Activated CD4-positive, alpha-beta T cell treated with anti-CD3 and anti-CD28 coated beads, Interleukin-2, amount 50 U/mL, for 1 hour (primary cell): ENCODE measurements at regions not wholly inside any gene's neighbourhood (a gene's known extent, or its start where the extent isn't known, plus 50 kb on each side); places are given as distances from the start of the nearest gene placed in this dataset.
"Not testable (repeated sequence)": the region's sequence is repeated elsewhere in the genome, so short reads cannot be mapped to it uniquely, and the experiment has no call there.

Experiments
- DNase-seq: peaks from one replicate; pipeline ENCODE4 v3.0.0-alpha.2; 2020

- no peak for DNase-seq
Observed at GRCh38 chr6:14218519-14218800, 100.9 kb downstream of the CD83 start.

- DNase-seq: no peak
Observed at GRCh38 chr6:14221564-14222279, 104.2 kb downstream of the CD83 start.

- DNase-seq: no peak
Observed at GRCh38 chr6:14222956-14223355, 105.4 kb downstream of the CD83 start.

- no peak for DNase-seq
Observed at GRCh38 chr6:14224359-14225103, 107.0 kb downstream of the CD83 start.

DNA sequence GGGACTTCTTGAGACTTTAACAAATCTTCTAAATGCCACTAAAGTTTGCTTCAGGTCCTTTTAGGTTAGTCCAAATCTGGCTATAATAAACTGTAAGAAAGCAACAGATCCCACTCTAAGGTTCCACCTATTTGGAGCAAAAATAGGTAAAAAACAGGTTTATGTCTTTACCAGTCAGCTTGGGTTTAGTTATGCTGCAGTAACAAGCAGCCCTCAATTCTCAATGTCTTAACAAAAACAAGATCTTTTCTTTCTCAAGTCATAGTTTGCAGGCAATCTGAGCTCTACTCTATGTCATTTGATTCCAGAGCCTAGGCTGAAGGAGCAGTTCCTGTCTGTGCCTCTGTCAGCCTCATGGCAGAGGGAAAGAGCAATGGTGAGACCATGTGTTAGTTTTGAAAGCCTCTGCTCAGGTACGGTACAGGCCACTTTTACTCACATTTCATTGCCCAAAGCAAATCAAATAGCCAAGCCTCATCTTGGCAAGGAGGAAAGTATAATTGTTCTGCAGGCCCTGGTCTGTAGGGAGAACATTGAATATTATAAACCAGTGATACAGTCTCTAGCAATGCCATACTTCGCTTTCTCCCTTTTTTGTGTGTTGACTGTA, 108.6 kb downstream of the CD83 start:
- DNase-seq: no peak

GRCh38 chr6:14228571-14228970, 111.0 kb downstream of the CD83 start:
- no peak for DNase-seq

- no peak for DNase-seq
Observed at GRCh38 chr6:14231071-14231483, 113.5 kb downstream of the CD83 start.

DNA sequence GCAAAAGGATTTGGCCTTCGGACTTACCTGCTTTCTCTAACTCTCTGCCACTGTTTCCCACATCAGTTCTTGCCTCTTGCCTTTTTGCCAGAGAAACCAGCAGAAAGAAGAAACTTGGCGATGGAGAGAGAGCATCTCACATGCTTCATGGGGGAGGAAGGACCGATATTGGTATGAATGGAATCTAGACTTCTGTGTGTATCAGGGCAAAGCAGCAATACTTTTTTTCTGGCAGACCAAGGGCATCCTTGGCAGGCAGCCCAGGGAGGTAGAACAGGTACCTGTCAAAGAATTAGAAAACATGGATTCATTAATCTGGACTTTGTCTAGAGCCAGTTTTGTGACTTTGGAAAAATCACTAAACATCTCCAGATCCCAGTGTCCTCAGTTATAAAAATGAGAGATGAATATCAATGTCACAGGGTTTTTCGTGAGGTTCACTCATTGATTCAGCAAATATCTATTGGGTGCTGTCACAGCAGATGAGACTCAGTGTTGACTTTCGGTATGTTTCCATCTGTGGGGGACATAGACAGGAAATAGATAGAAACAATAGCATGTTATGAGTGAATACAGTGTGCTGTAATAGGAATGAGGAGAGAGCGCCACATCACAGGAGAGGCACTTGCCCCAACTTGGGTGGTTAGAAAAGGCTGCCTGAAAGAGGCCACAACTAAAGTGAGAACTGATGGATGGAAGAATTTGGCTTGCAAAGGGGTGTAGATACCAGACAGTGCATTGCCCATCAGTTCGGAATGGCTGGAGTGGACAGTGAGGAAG, 114.1 kb downstream of the CD83 start:
- no peak for DNase-seq

GRCh38 chr6:14232889-14233288, 115.3 kb downstream of the CD83 start:
- no peak for DNase-seq

DNA sequence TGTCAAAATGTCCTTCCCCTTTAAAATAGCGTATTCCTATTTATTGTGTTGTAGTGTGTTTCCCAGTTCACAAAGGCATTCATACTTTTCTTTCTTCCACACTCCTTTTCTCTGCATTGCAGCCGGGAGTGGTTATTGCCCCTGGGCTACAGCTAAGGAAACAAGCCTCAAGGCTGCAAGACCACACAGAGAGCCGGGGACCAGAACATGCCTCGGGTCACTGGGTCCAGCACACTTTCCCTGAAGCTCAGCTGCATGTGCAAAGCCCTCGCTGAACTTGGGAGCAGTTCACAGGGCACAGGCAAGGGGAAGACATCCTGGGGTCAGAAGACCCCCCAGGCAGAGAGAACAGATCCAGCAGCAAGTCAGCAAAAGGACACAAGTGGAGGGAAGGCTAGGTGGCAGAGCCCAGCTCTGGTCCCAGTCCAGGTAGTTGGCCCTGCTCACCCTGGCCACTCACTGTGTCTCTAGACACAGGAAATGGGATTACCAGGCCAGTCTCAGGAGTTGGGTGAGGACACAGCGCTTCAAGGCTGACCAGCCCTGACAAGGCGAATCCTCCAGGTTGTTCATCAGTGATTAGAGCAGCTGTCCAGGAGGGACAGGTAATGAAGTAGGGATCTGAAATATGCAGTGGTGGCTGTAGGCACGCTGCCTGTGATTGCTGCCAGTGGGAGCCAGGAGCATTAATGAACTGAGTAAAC, 118.2 kb downstream of the CD83 start:
- DNase-seq: no peak

GRCh38 chr6:14239097-14239496, 121.5 kb downstream of the CD83 start:
- no peak for DNase-seq

GRCh38 chr6:14240411-14241166, 123.0 kb downstream of the CD83 start:
- DNase-seq: no peak

DNA sequence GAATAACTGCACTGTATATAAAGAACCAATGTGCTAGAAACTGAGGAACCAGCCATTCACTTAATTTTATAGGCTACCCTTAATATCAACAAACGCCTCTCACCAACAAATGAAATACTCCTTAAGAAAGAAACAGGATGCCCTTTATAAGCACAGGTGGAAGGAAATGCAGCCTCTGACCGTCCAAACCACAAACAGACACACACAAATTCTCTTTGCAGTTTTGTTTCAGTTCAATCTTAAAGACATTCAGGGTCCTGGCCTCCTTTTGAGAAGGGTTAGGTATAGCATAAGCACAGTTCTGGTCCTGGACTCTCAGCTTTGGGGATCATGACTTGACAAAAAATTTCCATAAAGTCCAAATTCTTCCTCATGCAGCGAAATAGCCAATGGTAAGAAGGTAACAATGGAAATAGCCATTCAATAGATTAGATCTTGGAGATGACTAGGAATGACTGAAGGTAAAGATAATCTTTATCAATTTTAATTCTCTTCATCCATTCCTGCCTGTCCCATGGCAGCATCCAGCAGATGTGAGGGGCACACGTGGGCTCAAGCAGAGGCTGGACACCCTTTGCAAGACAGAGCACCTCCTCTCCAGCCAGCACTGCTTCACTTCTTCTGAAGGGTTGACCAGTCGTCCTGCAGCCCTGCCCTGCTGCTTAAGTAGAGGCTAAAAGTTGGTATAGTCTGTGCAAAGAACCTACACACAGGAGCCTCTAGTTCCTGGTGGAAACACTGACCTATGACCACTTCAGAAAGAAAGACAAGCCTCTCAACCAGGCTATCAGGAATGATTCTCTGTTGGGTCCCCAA, 123.9 kb downstream of the CD83 start:
- DNase-seq: no peak

DNA sequence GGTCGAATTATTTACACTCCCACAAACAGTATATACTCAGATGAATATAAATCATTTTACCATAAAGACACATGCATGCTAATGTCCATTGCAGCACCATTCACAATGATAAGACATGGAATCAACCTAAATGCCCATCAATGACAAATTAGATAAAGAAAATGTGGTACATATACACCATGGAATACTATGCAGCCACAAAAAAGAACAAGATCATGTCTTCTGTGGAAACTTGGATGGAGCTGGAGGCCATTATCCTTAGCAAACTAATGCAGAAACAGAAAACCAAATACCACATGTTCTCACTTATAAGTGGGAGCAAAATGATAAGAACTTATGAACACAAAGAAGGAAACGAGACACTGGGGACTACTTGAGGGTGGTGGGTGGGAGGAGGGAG, 125.3 kb downstream of the CD83 start:
- DNase-seq: not testable (repeated sequence)

- DNase-seq: no peak
Observed at GRCh38 chr6:14243597-14243996, 126.0 kb downstream of the CD83 start.

- DNase-seq: no peak
Observed at GRCh38 chr6:14246876-14247275, 129.3 kb downstream of the CD83 start.

- no peak for DNase-seq
Observed at GRCh38 chr6:14250573-14250972, 133.0 kb downstream of the CD83 start.

DNA sequence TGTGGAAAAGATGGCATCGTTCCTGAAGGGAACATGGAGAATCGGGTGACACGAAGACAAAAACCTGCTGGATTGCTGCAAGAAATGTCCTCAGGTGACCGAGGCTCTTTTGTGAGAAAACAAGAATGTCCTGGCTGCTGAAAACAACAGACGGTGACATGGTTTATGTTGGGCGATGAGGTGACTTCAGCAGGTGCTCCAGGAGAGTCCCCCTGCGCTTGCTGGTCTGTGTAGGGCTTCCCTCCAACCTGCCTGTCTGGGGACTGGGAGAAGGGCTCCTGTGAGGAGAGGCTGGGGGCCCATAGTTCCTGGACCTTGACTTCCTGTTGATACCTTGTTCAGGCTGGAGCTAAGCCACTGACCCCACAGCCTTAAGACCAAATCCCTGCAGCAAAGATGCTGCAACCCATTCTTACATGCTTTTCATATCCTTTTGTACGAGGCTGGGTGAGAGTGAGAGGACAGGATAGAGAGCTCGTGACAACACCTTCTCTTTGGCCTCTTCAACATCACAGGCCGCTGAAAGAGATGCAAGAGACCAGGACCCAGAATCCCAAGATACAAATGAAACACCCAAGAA, 134.8 kb downstream of the CD83 start:
- DNase-seq: no peak

- no peak for DNase-seq
Observed at GRCh38 chr6:14254505-14254904, 136.9 kb downstream of the CD83 start.

DNA sequence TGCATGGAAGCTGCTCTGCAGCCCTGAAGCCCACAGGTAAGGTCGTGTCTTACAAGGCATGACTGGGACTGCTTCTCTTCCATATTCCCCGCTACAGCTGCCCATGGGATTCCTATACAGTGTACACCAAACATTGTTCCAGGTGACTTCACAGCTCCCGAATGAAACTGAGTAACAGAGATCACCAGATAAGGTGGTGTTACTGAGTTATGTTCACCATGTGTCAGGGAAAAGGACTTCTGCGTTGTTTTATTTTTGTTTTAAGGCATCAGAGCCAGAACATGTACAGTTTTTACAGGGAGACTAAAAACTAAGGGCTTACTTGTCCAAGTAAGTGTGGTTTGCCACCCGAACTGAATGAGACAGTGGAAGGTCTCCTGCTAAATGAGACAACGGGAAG, 138.3 kb downstream of the CD83 start:
- no peak for DNase-seq

DNA sequence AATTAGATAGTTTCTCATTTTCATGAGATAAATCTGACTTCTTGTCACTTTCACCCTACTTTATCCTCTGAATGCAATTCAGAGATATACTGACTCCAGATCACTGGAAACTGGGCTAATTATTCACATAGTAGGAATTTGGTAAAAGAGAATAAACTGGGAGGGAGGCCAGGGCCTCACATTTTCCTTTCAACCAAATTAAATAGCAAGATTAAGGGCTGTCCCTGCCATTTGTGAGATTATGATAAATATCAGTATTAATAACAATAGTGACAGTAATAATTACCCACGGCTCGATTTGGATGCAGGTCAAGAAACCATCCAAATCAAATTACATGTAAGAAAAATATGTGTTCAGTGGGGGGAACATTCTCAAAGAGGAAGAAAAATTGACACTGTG, 140.5 kb downstream of the CD83 start:
- no peak for DNase-seq
